Lower lobe of right lung (tissue), 2 donors: ENCODE measurements at regions not wholly inside any gene's neighbourhood (a gene's known extent, or its start where the extent isn't known, plus 50 kb on each side); places are given as distances from the start of the nearest gene placed in this dataset.
"Not testable (repeated sequence)": the region's sequence is repeated elsewhere in the genome, so short reads cannot be mapped to it uniquely, and the experiment has no call there.

Experiments
- ATAC-seq, 2 donors: fragments of 200-7000 bp; cut with Tn5 transposase; one replicate each; pipeline ENCODE4 v1.9.1; 2020 to 2022; ENCODE audit warnings: mild to moderate bottlenecking in 2 of 2, moderate library complexity in 2 of 2
- DNase-seq: peaks from one replicate; pipeline ENCODE4 v3.0.0-alpha.2; 2020
- H3K27ac ChIP-seq: fragments of 200-600 bp; one replicate; pipeline ENCODE4 v1.8.0; 2022
- H3K27me3 ChIP-seq: fragments of 200-600 bp; one replicate; pipeline ENCODE4 v1.8.0; 2022; ENCODE audit warnings: low read depth
- H3K36me3 ChIP-seq: fragments of 200-600 bp; one replicate; pipeline ENCODE4 v1.8.0; 2022; ENCODE audit warnings: mild to moderate bottlenecking
- H3K4me1 ChIP-seq: fragments of 200-600 bp; one replicate; pipeline ENCODE4 v1.8.0; 2022
- H3K4me3 ChIP-seq: fragments of 200-600 bp; one replicate; pipeline ENCODE4 v1.8.0; 2022; ENCODE audit warnings: mild to moderate bottlenecking
- H3K9me3 ChIP-seq: fragments of 200-600 bp; one replicate; pipeline ENCODE4 v1.8.0; 2022
- intact Hi-C: fragments of 100-400 bp; cut with DNase I; formaldehyde crosslinking; loops from one replicate; pipeline ENCODE4 v1.11.0; 2022
- TF ChIP-seq, protein P1 (sequence below): fragments of 200-600 bp; IDR thresholded peaks from one replicate; pipeline ENCODE4 v1.8.0; 2022; ENCODE audit warnings: antibody characterized with exemption, mild to moderate bottlenecking
- donor health status: DM: no; HTN: yes; CAD: no; lungs with severe emphysema.

DNA sequence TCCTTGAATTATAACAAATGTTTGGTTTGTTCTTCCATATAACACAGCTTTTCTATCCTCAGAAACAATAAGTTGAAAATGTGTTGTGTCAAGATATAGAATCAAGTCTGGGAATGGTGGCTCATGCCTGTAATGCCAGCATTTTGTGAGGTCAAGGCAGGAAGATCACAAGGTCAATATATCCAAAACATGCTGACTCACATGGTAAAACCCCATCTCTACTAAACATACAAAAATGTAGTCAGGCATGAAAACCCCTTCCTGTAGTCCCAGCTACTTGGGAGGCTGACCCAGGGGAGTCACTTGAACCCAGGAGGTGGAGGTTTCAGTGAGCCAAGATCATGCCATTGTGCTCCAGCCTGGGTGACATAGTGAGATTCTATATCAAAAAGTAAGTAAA, 934.2 kb upstream of the AMELY start:
- no peak overlapping the region for H3K27ac ChIP-seq
- H3K4me1 ChIP-seq = no peaks in the 10 kb centered on the region
- TF ChIP-seq, protein P1, sequence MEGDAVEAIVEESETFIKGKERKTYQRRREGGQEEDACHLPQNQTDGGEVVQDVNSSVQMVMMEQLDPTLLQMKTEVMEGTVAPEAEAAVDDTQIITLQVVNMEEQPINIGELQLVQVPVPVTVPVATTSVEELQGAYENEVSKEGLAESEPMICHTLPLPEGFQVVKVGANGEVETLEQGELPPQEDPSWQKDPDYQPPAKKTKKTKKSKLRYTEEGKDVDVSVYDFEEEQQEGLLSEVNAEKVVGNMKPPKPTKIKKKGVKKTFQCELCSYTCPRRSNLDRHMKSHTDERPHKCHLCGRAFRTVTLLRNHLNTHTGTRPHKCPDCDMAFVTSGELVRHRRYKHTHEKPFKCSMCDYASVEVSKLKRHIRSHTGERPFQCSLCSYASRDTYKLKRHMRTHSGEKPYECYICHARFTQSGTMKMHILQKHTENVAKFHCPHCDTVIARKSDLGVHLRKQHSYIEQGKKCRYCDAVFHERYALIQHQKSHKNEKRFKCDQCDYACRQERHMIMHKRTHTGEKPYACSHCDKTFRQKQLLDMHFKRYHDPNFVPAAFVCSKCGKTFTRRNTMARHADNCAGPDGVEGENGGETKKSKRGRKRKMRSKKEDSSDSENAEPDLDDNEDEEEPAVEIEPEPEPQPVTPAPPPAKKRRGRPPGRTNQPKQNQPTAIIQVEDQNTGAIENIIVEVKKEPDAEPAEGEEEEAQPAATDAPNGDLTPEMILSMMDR = no peak
- DNase-seq (no peak), ATAC-seq (no peak)
- no peaks in the 10 kb centered on the region for H3K36me3 ChIP-seq
- no peak overlapping the region for H3K4me3 ChIP-seq
- intact Hi-C loops = no loop called here
- H3K27me3 ChIP-seq = no peaks in the 10 kb centered on the region
- no peaks in the 10 kb centered on the region for H3K9me3 ChIP-seq

- no peaks in the 10 kb centered on the region for H3K4me1 ChIP-seq
- H3K27ac ChIP-seq = no peak overlapping the region
- H3K9me3 ChIP-seq = no peaks in the 10 kb centered on the region
- H3K27me3 ChIP-seq = no peaks in the 10 kb centered on the region
- no peak overlapping the region for H3K4me3 ChIP-seq
- intact Hi-C loops = no loop called here
- ATAC-seq (no peak), DNase-seq (no peak)
- TF ChIP-seq, protein P1 = no peak
- no peaks in the 10 kb centered on the region for H3K36me3 ChIP-seq
These were observed 925.5 kb upstream of the AMELY start for GRCh38 chrY:7837046-7837445.

- ATAC-seq (no peak), DNase-seq (no peak)
- no peaks in the 10 kb centered on the region for H3K4me1 ChIP-seq
- H3K4me3 ChIP-seq = no peak overlapping the region
- intact Hi-C loops = no loop called here
- H3K27me3 ChIP-seq = no peaks in the 10 kb centered on the region
- H3K27ac ChIP-seq = no peak overlapping the region
- TF ChIP-seq, protein P1 = no peak
- H3K9me3 ChIP-seq = no peaks in the 10 kb centered on the region
- no peaks in the 10 kb centered on the region for H3K36me3 ChIP-seq
These were observed 924.8 kb upstream of the AMELY start for GRCh38 chrY:7836366-7836765.

DNA sequence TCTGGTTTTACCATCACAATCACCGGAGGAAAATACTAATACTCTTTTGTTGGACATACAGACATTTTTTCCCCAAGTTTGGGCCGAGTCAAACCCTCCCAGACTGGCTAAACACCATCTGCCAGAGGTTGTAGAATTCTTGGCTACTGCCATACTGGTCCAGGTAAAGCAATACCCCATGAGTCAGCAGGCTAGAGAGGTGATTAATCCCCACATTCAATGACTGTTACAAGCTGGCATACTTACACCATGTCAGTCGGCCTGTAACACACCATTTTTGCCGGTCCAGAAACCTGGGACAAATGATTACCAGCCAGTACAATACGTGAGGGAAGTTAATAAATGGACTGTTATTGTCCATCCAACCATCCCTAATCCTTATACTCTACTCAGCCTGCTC, 923.9 kb upstream of the AMELY start:
- TF ChIP-seq, protein P1 = no peak
- ATAC-seq = no peak
- Histone ChIP-seq H3K9me3 (no peaks in the 10 kb centered on the region), H3K36me3 (no peaks in the 10 kb centered on the region), H3K4me3 (no peak overlapping the region), H3K4me1 (no peaks in the 10 kb centered on the region), H3K27ac (no peak overlapping the region), H3K27me3 (no peaks in the 10 kb centered on the region)
- DNase-seq = no peak
- intact Hi-C loops = no loop called here

DNA sequence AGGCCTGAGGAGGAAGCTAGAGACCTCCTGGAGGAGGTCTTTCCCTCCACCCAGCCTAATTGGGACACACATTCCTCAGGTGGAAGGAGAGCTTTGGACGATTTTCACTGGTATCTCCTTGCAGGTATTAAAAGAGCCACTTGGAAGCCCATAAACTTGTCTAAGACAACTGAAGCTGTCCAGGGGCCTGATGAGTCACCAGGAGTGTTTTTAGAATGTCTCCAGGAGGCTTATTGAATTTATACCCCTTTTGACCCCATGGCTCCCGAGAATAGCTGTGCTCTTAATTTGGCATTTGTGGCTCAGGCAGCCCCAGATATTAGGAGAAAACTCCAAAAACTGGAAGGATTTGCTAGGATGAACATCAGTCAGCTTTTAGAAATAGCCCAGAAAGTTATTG, 922.7 kb upstream of the AMELY start:
- intact Hi-C loops = no loop called here
- DNase-seq (no peak), ATAC-seq (no peak)
- Histone ChIP-seq H3K27ac (no peak overlapping the region), H3K9me3 (no peaks in the 10 kb centered on the region), H3K27me3 (no peaks in the 10 kb centered on the region), H3K4me3 (no peak overlapping the region), H3K4me1 (no peaks in the 10 kb centered on the region), H3K36me3 (no peaks in the 10 kb centered on the region)
- TF ChIP-seq, protein P1 = no peak

- H3K4me3 ChIP-seq, intact Hi-C loops, H3K27ac ChIP-seq, H3K9me3 ChIP-seq, ATAC-seq, H3K36me3 ChIP-seq, DNase-seq, H3K27me3 ChIP-seq, H3K4me1 ChIP-seq: not testable (repeated sequence)
These were observed 919.3 kb upstream of the AMELY start for GRCh38 chrY:7830881-7831280.
